ENCODE measurements at regions not wholly inside any gene's neighbourhood (a gene's known extent, or its start where the extent isn't known, plus 50 kb on each side); places are given as distances from the start of the nearest gene placed in this dataset.

- Mint-ChIP-seq H3K9me3 (no peaks in the 10 kb centered on the region), H3K4me1 (ENCODE audit: low read depth) (no peaks in the 10 kb centered on the region), H3K36me3 (ENCODE audit: low read depth) (no peaks in the 10 kb centered on the region), H3K27ac (no peak overlapping the region), H3K4me3 (no peak overlapping the region), H3K27me3 (ENCODE audit: low read depth) (no peaks in the 10 kb centered on the region)
- DNase-seq (ENCODE audit: low spot score) = no peak
Observed at GRCh38 chr15:62606376-62607113, 436.0 kb upstream of the TPM1 start.

- Mint-ChIP-seq H3K9me3 (no peaks in the 10 kb centered on the region), H3K4me3 (no peak overlapping the region), H3K27me3 (ENCODE audit: low read depth) (no peaks in the 10 kb centered on the region), H3K27ac (no peak overlapping the region), H3K4me1 (ENCODE audit: low read depth) (no peaks in the 10 kb centered on the region), H3K36me3 (ENCODE audit: low read depth) (no peaks in the 10 kb centered on the region)
- DNase-seq (ENCODE audit: low spot score) = no peak
Observed at GRCh38 chr15:62607114-62607462, 435.5 kb upstream of the TPM1 start.

GRCh38 chr15:62607643-62608042 is 434.9 kb upstream of the TPM1 start:
- H3K4me1 Mint-ChIP-seq (ENCODE audit: low read depth) = no peaks in the 10 kb centered on the region
- H3K36me3 Mint-ChIP-seq (ENCODE audit: low read depth) = no peaks in the 10 kb centered on the region
- no peaks in the 10 kb centered on the region for H3K9me3 Mint-ChIP-seq
- H3K4me3 Mint-ChIP-seq = no peak overlapping the region
- no peak overlapping the region for H3K27ac Mint-ChIP-seq
- DNase-seq (ENCODE audit: low spot score) = no peak
- H3K27me3 Mint-ChIP-seq (ENCODE audit: low read depth) = no peaks in the 10 kb centered on the region

DNA sequence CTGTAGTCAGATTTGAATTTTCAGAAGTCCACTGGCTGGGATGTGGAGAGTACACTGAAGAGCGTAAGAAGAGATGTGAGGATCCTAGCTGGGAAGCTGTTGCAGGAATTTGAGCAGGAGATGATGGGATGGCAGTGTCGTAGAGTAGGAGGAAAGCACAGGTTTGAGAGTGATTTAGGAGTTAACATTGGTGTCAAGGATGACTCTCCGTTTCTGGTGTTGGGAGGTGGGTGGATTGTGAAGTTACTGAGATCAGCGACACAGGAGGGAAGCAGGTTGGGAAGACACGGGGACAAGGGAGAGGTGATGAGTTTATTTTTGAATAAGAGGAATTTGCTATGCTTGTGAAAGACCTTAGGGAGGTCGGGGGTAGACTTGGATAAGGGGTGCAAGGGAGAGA is 434.2 kb upstream of the TPM1 start:
- Mint-ChIP-seq H3K4me1 (ENCODE audit: low read depth) (no peaks in the 10 kb centered on the region), H3K4me3 (no peak overlapping the region), H3K9me3 (no peaks in the 10 kb centered on the region), H3K27ac (no peak overlapping the region), H3K36me3 (ENCODE audit: low read depth) (no peaks in the 10 kb centered on the region), H3K27me3 (ENCODE audit: low read depth) (no peaks in the 10 kb centered on the region)
- DNase-seq (ENCODE audit: low spot score) = no peak

DNA sequence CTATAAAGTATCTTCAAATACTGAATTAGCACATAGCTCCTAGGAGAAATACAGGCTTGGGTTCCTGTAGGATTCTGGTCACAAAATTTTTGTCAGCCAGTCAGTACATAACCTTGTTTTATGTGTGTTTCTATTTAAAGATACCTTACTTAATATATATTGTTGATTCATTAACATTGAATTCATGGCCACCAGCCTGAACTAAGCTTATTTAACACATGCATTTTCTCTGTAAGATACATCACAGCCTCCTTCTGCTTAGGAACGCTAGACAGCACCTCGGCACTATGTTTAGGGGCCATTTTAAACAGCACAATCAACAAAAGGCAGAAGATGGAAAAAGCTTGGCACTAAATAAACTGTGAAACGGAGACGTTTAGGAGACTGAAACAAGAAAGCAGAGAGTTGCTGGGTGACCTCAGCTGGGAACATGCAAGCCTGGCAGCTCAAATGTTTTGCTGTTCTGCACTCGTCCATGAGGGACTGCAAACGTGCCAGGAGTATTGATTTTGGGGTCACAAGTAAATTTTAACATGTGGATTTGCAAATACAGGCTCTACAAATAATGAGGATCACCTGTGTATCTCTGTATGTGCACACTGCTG is 432.2 kb upstream of the TPM1 start:
- Mint-ChIP-seq H3K9me3 (no peaks in the 10 kb centered on the region), H3K4me3 (no peak overlapping the region), H3K36me3 (ENCODE audit: low read depth) (no peaks in the 10 kb centered on the region), H3K4me1 (ENCODE audit: low read depth) (no peaks in the 10 kb centered on the region), H3K27ac (no peak overlapping the region), H3K27me3 (ENCODE audit: low read depth) (no peaks in the 10 kb centered on the region)
- DNase-seq (ENCODE audit: low spot score) = no peak

GRCh38 chr15:62611002-62611401 is 431.5 kb upstream of the TPM1 start:
- no peaks in the 10 kb centered on the region for H3K9me3 Mint-ChIP-seq
- no peaks in the 10 kb centered on the region for H3K27me3 Mint-ChIP-seq (ENCODE audit: low read depth)
- no peak for DNase-seq (ENCODE audit: low spot score)
- H3K4me3 Mint-ChIP-seq = no peak overlapping the region
- no peaks in the 10 kb centered on the region for H3K36me3 Mint-ChIP-seq (ENCODE audit: low read depth)
- H3K27ac Mint-ChIP-seq = no peak overlapping the region
- H3K4me1 Mint-ChIP-seq (ENCODE audit: low read depth) = no peaks in the 10 kb centered on the region

DNA sequence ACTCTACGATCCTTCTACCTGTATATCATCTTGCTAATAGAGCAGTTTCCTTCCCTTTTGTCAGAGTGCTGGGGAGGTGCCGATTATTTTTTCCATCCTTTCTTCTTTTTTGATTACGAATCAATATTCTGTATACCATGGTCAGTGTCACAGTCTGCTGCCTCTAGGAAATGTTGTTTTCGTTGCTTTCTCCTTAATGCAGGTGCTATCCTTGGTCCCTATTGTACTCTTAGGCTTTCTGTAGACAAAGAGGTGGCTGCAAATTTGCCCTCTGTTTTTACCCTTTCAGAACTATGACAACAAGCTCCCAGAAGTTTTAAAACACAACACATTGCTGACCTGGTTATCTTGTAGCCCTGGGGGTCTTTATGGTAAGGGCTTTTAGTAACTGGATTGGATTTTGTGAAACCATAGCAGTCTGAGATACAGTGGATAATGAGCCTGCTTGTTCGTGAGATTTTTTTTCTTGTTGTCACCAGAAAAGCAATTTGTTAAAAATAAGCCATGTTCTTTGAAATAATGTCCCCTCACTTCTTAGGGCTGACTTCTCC is 430.3 kb upstream of the TPM1 start:
- Mint-ChIP-seq H3K36me3 (ENCODE audit: low read depth) (no peaks in the 10 kb centered on the region), H3K9me3 (no peaks in the 10 kb centered on the region), H3K27ac (no peak overlapping the region), H3K4me1 (ENCODE audit: low read depth) (no peaks in the 10 kb centered on the region), H3K27me3 (ENCODE audit: low read depth) (no peaks in the 10 kb centered on the region), H3K4me3 (no peak overlapping the region)
- no peak for DNase-seq (ENCODE audit: low spot score)

DNA sequence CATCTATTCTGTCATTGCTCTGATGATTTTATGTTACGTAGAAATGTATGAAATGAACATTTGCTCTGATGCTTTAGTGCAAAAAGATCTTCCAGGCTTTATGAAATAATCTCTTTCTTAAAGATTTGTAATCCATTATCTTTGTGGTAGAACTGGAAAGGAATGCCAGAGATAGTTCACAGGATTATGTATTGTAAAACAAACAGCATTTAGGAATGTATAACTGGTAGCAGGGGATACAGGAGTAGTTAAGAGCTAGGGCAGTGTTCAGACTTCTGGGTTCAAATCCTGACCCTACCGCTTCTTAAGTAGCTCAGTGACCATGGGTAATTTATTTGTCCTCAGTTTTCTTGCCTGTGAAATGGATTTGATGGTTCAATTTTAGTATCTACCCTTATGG is 429.8 kb upstream of the TPM1 start:
- Mint-ChIP-seq H3K9me3 (no peaks in the 10 kb centered on the region), H3K27ac (no peak overlapping the region), H3K4me1 (ENCODE audit: low read depth) (no peaks in the 10 kb centered on the region), H3K4me3 (no peak overlapping the region), H3K27me3 (ENCODE audit: low read depth) (no peaks in the 10 kb centered on the region), H3K36me3 (ENCODE audit: low read depth) (no peaks in the 10 kb centered on the region)
- DNase-seq (ENCODE audit: low spot score) = no peak

GRCh38 chr15:62616746-62617145 is 425.8 kb upstream of the TPM1 start:
- H3K36me3 Mint-ChIP-seq (ENCODE audit: low read depth) = no peaks in the 10 kb centered on the region
- peaks cover 2% of the 10 kb centered on the region for H3K27me3 Mint-ChIP-seq (ENCODE audit: low read depth)
- H3K4me1 Mint-ChIP-seq (ENCODE audit: low read depth) = no peaks in the 10 kb centered on the region
- no peak overlapping the region for H3K27ac Mint-ChIP-seq
- no peaks in the 10 kb centered on the region for H3K9me3 Mint-ChIP-seq
- no peak for DNase-seq (ENCODE audit: low spot score)
- H3K4me3 Mint-ChIP-seq = no peak overlapping the region

GRCh38 chr15:62617741-62618140 is 424.8 kb upstream of the TPM1 start:
- H3K27me3 Mint-ChIP-seq (ENCODE audit: low read depth) = peaks cover 2% of the 10 kb centered on the region
- H3K4me1 Mint-ChIP-seq (ENCODE audit: low read depth) = no peaks in the 10 kb centered on the region
- no peaks in the 10 kb centered on the region for H3K36me3 Mint-ChIP-seq (ENCODE audit: low read depth)
- H3K27ac Mint-ChIP-seq = no peak overlapping the region
- H3K4me3 Mint-ChIP-seq = no peak overlapping the region
- no peaks in the 10 kb centered on the region for H3K9me3 Mint-ChIP-seq
- DNase-seq (ENCODE audit: low spot score) = no peak

DNA sequence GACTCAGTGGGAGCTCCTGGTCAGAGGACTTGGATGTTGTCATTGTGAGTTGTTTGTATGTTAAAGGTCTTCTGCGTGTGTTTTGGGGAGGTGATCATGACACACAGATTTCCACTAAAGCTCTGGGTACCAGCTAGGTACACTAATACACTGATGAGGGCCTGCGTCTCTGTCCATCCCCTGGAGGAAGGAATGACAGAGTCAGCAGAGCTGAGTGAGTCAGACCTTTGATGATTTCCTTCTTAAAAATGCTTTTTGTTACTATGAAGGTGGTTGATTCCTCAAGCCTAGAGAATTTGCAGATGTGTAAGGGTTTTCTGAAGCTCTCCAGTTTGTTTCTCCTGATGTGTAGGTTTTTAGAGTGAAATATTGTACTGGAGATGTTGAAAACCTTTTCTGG is 424.1 kb upstream of the TPM1 start:
- Mint-ChIP-seq H3K36me3 (ENCODE audit: low read depth) (no peaks in the 10 kb centered on the region), H3K9me3 (no peaks in the 10 kb centered on the region), H3K27me3 (ENCODE audit: low read depth) (peaks cover 2% of the 10 kb centered on the region), H3K27ac (no peak overlapping the region), H3K4me1 (ENCODE audit: low read depth) (no peaks in the 10 kb centered on the region), H3K4me3 (no peak overlapping the region)
- no peak for DNase-seq (ENCODE audit: low spot score)

DNA sequence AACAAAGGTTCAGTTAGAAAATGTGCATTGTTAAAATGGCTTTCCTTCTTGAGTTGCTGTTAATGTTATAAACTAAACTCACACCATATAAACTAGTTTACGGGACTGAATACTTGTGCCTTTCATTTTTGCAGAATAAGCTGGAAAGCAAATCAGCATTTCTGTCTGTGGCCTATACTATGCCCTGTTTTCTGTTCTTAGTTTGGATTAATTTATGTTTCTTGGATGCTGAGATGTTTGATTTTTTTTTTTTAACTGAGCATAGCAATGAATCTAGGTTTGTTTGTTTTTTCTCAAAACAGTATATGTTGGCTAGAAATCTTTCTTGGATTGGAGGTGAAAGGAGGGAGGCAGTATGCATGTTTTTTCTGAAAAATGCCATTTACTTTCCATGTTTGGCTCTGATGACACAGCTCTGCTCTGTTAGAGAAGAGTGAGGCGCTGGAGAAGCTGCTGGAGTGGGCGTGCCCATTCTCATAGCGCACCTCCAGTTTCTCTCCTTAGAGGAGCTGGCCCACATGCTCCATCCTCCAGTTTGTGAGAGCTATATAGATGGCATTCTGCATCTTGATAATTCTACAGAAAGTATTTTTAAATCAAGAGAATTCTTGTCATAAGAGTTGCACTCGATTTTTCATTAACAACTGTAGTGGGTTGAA is 423.6 kb upstream of the TPM1 start:
- Mint-ChIP-seq H3K36me3 (ENCODE audit: low read depth) (no peaks in the 10 kb centered on the region), H3K9me3 (no peaks in the 10 kb centered on the region), H3K27ac (no peak overlapping the region), H3K4me3 (no peak overlapping the region), H3K4me1 (ENCODE audit: low read depth) (no peaks in the 10 kb centered on the region), H3K27me3 (ENCODE audit: low read depth) (peaks cover 4% of the 10 kb centered on the region)
- no peak for DNase-seq (ENCODE audit: low spot score)

GRCh38 chr15:62619526-62619925 is 423.0 kb upstream of the TPM1 start:
- H3K36me3 Mint-ChIP-seq (ENCODE audit: low read depth) = no peaks in the 10 kb centered on the region
- no peak overlapping the region for H3K4me3 Mint-ChIP-seq
- no peak overlapping the region for H3K27ac Mint-ChIP-seq
- no peaks in the 10 kb centered on the region for H3K9me3 Mint-ChIP-seq
- peaks cover 4% of the 10 kb centered on the region for H3K27me3 Mint-ChIP-seq (ENCODE audit: low read depth)
- no peak for DNase-seq (ENCODE audit: low spot score)
- H3K4me1 Mint-ChIP-seq (ENCODE audit: low read depth) = no peaks in the 10 kb centered on the region

DNA sequence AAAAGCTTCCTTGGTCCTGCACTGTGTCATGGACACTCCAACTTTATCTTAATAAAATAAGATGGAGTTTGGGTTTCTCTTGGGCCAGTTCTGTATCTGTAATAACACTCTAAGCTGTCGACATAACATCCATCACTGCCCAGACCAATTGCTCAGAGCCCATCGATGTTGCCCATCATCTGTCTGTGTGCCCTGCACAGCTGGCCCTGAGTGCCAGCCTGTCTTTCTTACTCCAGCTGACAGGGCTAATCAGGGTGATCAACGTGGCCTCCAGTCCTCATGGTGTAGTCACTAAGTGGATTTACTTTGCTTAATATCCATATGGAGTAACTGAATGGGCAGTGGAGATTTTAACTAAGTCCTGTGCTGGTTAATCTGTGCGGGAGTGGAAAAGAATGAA is 419.8 kb upstream of the TPM1 start:
- H3K27ac Mint-ChIP-seq = no peak overlapping the region
- no peaks in the 10 kb centered on the region for H3K9me3 Mint-ChIP-seq
- H3K4me1 Mint-ChIP-seq (ENCODE audit: low read depth) = no peaks in the 10 kb centered on the region
- H3K4me3 Mint-ChIP-seq = no peak overlapping the region
- no peak for DNase-seq (ENCODE audit: low spot score)
- H3K27me3 Mint-ChIP-seq (ENCODE audit: low read depth) = peaks cover 4% of the 10 kb centered on the region
- H3K36me3 Mint-ChIP-seq (ENCODE audit: low read depth) = no peaks in the 10 kb centered on the region
